Eye (tissue), 1 donor: ENCODE measurements at regions not wholly inside any gene's neighbourhood (a gene's known extent, or its start where the extent isn't known, plus 50 kb on each side); places are given as distances from the start of the nearest gene placed in this dataset.
"Not testable (repeated sequence)": the region's sequence is repeated elsewhere in the genome, so short reads cannot be mapped to it uniquely, and the experiment has no call there.

Source experiments
- DNase-seq: peaks from one replicate; pipeline ENCODE4 v3.0.0-alpha.2; 2015

- no peak for DNase-seq
Observed at GRCh38 chr4:97132435-97132834, 1010.8 kb downstream of the STPG2 start.

- no peak for DNase-seq
Observed at GRCh38 chr4:97134456-97134855, 1008.8 kb downstream of the STPG2 start.

- DNase-seq, result no peak
Observed at GRCh38 chr4:97139791-97140190, 1003.5 kb downstream of the STPG2 start.

GRCh38 chr4:97140545-97140944 lies 1002.7 kb downstream of the STPG2 start:
- no peak for DNase-seq

GRCh38 chr4:97141332-97141731 lies 1001.9 kb downstream of the STPG2 start:
- not testable (repeated sequence) for DNase-seq

GRCh38 chr4:97142410-97142809 lies 1000.9 kb downstream of the STPG2 start:
- DNase-seq, result no peak

- DNase-seq, result peak; percentile 19
Observed at GRCh38 chr4:97142893-97143292, 1000.4 kb downstream of the STPG2 start.

GRCh38 chr4:97144199-97144598 lies 999.1 kb downstream of the STPG2 start:
- DNase-seq, result no peak

- no peak for DNase-seq
Observed at GRCh38 chr4:97150966-97151365, 992.3 kb downstream of the STPG2 start.

- no peak for DNase-seq
Observed at GRCh38 chr4:97152149-97152548, 991.1 kb downstream of the STPG2 start.

- peak; percentile 44 for DNase-seq
Observed at GRCh38 chr4:97153042-97153441, 990.2 kb downstream of the STPG2 start.

GRCh38 chr4:97159625-97160024 lies 983.7 kb downstream of the STPG2 start:
- DNase-seq, result no peak

- no peak for DNase-seq
Observed at GRCh38 chr4:97185233-97185632, 958.0 kb downstream of the STPG2 start.

- DNase-seq, result no peak
Observed at GRCh38 chr4:97197106-97197505, 946.2 kb downstream of the STPG2 start.

- no peak for DNase-seq
Observed at GRCh38 chr4:97208749-97209148, 934.5 kb downstream of the STPG2 start.

- peak; percentile 89 for DNase-seq
Observed at GRCh38 chr4:97215409-97215941, 927.8 kb downstream of the STPG2 start.

- DNase-seq, result peak; percentile 66
Observed at GRCh38 chr4:97216046-97216445, 927.2 kb downstream of the STPG2 start.

- peak; percentile 82 for DNase-seq
Observed at GRCh38 chr4:97235521-97235920, 907.8 kb downstream of the STPG2 start.

- peak; percentile 89 for DNase-seq
Observed at GRCh38 chr4:97238956-97239666, 904.2 kb downstream of the STPG2 start.

- DNase-seq, result no peak
Observed at GRCh38 chr4:97239667-97239997, 903.6 kb downstream of the STPG2 start.

- DNase-seq, result no peak
Observed at GRCh38 chr4:97252615-97253154, 890.6 kb downstream of the STPG2 start.

- no peak for DNase-seq
Observed at GRCh38 chr4:97262769-97263168, 880.5 kb downstream of the STPG2 start.

GRCh38 chr4:97270051-97270450 lies 873.2 kb downstream of the STPG2 start:
- DNase-seq, result no peak

- DNase-seq, result no peak
Observed at GRCh38 chr4:97279391-97279790, 863.9 kb downstream of the STPG2 start.

- no peak for DNase-seq
Observed at GRCh38 chr4:97300561-97300960, 842.7 kb downstream of the STPG2 start.
